Muscle of arm (tissue), 1 donor: ENCODE measurements at regions not wholly inside any gene's neighbourhood (a gene's known extent, or its start where the extent isn't known, plus 50 kb on each side); places are given as distances from the start of the nearest gene placed in this dataset.

Experiments used
- DNase-seq: peaks from one replicate; pipeline ENCODE4 v3.0.0-alpha.2; 2013

DNA sequence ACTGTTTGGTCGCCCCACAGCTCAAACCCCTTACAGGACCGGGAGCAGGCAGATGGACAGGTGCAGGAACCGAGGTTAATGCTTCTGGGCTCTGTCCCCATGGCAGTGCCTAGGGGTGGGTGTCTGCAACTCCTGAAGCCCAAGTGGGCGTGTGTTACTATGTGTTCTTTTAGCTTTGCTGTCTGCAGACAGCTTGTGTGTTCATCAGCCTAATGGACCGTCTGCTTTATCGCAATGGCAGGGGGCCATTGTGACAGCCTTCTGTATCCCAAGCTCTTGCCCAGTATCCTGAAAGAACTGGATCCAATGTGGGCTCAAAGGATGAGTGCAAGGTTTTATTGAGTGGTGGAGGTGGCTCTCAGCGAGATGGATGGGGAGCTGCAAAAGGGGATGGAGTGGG, 266.7 kb downstream of the CSNK1G3 start:
- no peak for DNase-seq

DNA sequence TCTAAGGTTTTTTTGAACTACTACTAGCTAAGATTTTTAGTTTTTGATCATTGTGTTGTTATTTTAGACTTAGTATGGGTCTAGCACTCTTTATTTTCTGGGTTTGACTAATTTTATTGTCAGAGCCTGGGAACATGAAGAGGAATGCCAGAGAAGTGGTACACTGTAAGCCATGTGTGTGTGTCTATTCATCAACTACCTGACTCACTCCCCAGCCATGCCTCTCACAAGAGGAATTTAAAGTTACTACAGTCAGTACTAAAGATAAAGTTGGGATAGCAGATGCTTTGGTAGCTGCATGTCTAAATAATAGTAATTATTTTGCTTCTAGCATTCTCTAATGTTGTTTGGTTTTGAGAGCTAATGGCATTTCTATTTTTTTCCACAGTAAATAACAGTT, 264.8 kb downstream of the CSNK1G3 start:
- no peak for DNase-seq

DNA sequence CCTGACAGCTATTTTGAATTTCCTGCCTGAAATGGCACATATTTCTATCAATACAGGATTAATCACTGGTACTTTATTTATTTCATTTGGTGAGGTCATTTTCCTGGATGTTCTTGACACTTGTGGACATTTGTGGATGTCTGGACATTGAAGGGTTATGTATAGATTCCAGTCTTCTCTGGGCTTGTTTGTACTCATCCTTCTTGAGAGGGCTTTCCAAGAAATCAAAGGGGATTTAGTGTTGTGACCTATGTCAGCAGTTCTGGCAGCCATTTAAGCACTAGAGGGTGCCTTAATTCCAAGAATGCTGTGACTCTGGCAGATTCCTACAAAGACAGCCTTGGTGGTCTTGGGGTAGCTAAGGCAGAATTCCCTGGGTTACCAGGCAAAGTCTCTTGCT, 259.7 kb downstream of the CSNK1G3 start:
- no peak for DNase-seq

DNA sequence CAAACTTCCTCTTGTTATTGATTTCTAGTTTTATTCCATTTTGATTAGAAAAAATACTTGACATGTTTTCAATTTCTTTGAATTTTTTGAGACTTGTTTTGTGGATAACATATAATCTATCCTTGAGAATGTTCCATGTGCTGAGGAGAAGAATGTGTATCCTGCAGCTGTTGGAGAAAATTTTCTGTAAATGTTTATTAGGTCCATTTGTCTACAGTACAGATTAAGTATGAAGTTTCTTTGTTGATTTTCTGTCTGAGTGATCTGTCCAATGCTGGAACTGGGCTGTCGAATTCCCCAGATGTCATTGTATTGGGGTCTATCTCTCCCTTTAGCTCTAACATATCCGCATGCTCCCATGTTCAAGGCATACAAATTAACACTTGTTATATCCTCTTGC, 251.2 kb downstream of the CSNK1G3 start:
- DNase-seq = no peak

DNA sequence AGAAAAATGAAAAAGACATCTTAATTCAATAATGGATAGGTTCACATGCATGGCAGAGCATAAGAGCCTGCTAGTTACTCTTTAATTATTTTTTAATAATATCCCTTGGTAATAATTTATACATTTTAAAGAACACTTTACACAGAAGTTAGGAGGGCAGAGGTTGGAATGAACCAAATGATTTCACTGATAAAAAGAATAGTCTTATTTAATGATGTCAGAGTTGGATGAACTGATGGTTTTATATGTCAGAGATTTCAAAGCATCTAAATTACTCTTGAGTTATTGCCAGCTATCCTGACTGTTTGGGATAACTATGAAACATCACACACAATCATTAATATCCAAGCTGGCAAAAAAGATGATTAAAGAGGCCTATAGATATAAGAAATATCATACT, 244.8 kb downstream of the CSNK1G3 start:
- DNase-seq = no peak

DNA sequence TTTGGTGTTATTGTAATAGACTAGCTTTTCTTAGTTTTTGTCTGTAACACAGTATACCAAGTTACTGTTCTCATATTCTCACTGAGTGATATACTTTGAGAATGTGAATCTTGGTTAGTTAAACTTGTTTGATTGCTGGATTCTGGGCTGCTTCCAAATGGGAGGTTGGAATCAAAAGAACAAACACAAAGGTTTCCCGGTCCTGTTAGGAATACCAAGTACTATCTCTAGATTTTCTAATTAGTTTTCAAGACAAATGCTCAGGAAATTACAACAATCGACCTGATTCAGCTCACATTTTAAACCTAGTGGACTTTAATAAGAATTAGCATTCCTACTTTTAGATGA, 244.3 kb downstream of the CSNK1G3 start:
- no peak for DNase-seq

DNA sequence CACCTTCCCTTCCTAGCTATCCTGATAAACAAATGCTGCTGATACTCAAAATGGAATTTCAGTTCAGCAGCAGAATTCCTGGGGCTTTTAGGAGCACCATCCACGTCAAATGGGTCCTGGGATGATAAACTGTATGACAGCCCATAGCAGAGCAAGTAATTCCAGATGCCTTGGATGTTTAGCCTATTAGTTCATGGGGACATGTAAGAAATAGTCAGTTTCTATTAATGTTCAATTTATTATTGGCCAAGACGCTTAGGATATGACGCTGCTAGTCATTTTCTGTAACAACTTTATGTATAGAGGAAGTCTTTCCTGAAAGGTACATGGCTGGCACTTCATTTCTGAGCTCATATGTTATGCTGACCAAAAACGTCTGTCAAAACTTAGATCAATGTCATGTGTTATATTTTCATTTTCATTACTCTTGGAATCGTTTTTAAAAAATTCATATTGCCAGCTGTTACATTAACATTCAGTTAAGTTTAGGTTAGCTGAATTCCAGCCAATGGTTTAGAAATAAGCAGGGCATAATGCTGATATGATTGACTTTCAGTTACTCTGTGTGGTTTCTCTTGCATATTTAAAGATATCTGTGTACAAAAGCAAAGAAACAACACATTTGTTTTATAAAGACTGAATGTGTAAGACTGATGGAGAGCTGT, 243.8 kb downstream of the CSNK1G3 start:
- DNase-seq = peak; percentile 41

DNA sequence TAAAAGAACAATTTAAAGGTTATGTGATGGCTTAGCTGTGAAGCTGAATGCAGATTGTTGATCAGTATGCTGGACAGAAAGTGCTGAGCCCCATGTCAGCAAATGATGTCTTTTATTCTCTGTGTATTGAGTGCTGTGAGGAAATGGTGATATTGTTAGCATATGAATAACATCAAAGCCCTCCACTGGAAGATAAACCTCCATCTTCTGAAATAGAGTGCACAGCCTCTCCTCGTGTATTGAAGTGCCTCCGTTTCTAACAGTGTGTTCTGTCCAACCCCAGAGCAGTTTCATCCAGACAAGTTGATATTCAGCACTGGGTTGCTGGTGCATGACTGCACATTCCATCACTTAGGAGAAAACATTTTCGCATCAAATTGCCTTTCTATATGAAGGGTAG, 242.9 kb downstream of the CSNK1G3 start:
- DNase-seq = peak; percentile 16

DNA sequence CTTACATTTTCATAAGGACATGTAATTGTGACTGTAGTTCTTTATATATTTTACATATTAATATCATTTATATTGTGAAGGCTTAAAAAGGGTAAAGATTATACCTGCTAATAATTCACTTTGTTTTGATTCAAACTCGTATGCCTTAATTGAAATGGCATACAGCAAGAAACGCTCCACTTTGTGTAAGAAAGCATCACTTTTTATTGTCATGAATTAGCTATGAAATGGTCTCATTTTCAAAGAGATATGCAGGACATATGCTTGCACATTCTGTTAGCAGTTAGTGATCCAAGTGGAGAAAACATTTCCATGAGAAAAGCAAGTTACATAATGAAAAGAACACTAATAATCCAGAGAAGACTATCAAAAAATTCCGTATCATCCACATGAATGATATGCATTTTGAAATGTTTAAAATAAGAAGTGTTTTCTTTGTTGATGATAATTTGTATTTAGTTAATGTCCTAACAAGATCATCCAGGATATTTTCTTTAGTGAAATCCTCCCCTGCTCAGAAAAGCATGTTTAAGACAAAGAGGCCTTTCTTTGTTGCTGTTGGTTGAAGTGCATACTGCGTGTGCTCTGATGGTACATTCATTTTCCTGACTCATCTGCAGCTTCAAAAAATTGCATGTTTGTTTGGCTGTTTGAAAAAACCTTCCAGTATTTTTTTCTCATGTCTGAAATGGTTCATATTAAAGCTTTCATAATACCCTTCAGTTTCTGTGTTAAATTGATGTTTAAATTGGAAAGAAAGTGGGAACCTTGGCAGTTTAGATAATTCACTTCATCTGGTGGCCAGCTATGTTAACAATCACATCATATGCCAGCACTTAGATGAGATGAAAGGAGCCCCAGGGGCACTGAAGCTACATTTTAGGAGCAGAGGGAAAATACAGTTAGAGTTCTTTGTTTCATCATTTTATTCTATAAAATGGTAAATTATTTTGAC, 242.2 kb downstream of the CSNK1G3 start:
- DNase-seq = no peak

DNA sequence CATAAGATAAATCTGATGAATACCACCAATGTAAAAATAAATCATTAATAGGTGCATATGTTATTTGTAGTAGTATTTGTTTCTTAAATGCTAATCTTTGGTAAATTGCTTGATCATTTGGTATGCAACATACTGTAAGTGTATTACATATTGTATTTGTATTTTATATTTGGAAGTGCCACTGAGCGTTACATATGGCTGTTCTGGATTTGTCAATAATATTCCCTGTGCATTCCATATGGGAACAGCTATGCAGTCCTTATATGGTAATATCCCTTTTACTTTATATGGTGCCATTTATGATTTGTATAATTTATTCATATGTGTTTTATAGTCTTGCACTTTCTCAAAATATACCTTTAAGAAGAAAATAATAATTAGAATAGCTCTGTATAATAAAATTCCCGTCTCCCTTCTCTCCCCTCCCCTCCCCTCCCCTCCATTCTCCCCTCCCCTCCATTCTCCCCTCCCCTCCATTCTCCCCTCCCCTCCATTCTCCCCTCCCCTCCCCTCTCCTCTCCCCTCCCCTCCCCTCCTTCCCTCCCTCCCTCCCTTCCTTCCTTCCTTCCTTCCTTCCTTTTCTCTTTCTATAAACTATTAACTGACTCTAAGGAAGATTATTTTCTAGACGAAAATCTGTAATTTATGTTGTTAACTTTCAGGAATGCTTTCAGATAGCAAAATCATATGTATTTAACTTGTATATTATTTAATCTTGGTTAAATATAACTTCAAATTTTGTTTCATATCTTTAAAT, 241.4 kb downstream of the CSNK1G3 start:
- no peak for DNase-seq

DNA sequence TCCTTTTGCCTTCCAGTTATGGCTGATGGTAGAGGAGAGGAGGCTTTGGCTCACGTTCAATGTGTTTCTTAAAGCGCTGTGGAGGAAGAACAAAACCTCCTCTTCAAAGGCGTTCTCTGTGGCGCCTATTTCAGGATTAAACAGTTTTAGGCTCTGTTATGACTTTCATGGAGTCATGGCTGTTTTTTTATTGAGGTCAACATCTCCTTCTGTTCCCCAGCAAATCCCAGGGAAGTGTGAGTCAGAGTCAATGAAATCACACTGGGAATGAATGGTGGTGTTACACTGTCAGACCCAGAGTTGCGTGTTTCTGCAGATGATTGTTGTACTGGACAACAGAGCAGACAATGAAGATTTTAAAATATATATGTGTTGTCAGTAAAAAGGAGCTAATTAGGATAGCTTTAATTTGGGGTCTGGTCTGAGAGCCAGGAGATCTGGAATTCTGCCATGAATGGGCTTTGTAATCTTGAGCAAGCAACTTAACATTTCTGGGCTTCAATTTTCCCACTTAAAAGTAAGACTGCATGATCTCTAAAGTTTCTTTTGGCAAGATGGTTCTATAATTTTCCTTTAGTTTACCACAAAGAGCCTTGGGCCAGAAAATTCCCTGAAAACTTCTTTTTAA, 240.7 kb downstream of the CSNK1G3 start:
- no peak for DNase-seq

DNA sequence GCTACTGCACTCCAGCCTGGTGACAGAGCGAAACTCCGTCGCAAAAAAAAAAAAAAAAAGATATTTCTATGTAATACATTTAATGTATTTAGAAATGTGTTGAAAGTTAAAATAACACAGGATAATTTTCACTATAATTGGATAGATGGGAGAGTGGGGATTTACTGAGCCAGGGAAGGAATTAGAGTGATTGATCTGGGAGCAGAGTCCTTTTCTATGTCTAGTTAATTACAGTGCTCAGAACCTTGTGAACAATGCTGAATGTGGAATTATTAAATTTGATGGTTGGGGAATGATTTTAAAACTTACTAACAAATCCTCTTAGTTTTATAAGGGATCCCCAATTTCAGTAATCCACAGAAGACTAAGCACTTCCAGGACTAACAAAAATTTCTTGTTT, 239.7 kb downstream of the CSNK1G3 start:
- no peak for DNase-seq

DNA sequence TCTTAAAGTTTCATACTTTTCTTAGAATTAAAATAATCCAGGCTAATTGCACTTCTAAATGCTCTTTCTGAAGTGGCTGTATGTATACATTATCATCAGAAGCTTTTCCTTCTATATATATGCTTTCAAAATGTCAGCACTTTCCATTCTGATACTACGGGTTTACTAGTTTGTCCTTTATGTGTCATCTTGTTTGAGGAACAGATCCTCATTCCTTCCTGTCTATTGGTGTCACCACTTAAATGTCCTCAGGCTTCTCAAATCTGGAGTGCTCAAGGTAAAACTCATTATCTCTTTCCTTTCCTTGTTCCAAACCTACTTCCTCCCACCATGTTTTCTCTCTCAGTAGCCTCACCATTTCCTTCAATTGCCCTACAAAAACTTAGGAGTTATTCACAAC, 236.3 kb downstream of the CSNK1G3 start:
- no peak for DNase-seq

DNA sequence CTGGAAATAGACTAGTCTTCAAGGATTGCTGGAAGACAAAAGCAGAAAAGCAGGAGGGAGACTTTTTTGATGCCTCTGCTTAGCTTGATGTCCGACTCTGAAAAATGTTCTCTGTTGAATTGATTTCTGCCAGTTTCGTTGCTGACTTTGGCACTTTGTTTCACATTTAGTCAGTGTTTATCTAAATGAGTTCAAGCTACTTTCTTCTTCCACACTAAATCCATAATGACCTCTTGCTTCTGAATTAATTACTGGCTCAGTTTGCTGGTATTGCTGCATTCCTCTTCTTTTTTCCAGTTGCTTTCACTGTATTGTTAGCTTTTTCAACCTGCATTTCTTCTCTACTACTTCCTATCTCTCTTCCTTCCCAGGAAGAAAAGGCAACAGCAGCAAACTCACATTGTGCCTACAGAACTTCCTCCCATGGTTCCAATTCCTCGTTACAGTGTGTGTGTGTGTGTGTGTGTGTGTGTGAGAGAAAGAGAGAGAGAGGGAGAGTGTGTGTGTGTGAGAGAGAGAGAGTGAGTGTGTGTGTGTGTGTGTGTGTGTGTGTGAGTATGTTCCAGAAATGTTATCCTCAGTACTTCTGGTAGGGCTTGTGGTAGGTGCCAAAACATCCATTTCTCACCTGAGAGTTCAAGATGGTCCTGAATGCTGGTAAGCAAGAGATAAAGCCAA, 234.8 kb downstream of the CSNK1G3 start:
- DNase-seq = no peak

DNA sequence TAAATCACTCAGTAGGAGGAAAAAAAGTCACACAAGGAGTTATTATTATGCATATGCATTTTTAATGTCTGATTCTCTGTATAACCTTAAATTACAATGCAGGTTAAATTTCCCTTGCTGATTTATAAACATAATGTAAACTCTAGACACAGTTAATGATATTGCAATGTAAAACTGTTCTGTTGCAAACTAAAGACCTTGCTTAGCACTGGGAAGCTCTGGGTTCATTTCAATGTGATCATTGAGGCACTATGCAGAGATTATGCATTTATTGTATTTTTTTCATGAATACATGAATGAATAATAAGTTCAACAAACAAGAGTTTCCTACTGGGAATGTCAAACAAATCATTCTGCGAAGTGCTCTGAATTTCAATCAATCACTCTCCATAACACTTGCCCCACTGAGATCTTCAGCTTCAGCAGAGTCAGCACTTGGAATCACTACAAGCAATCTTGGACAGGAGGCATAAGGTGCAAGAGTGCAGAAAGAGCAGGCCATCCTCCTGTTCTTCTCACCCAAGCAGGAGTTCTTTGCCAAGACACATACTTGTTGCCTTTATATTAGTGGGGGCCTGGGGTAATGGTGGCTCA, 232.1 kb downstream of the CSNK1G3 start:
- no peak for DNase-seq

DNA sequence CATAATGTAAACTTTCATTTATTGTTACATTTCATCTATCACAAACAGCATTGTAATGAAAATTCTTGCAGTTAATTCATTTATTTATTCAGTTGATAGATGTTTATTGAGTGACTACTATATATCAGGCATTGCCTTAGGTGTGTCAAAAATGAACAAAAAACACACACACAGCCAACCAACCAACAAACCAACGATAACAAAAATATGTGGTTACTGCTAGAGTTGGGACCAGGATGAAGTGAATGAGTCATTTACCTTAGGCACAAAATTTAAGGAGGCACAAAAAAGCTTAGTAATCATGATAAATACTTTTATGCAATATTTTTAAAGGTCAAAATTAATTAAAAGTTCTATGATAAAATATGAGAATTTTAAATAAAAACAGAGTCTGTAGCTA, 223.4 kb downstream of the CSNK1G3 start:
- no peak for DNase-seq

DNA sequence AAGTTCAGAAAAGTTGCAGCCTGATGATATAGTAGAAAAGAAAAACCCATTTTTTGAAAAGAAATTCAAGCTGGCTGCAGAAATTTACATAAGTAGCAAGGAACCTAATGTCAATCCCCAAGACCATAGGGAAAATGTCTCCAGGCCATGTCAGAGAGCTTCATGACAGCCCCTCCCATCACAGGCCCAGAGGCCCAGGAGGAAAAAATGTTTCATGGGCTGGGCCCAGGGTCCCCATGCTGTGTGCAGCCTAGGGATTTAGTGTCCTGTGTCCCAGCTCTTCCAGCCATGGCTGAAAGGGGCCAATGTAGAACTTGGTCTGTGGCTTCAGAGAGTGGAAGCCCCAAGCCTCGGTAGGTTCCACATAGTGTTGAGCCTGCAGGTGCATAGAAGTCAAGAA, 220.3 kb downstream of the CSNK1G3 start:
- no peak for DNase-seq

DNA sequence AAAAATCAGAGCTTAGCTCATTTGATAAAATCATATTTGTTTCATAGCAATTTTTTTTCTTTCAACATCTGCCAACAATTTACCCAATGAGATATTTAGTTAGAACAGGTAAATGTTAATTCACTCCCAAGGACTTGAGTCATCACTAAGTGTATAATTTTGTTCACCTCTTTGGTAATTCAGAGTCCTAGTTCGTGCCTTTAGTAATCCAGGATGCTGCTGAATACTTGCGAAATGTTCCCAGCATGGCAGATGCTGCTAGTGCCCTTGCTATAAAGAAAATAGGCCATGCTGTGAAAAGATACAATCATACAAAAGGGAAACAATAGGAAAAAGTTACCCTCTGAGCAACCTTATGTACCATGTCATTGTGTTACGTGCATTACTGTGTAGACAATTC, 210.5 kb downstream of the CSNK1G3 start:
- no peak for DNase-seq

DNA sequence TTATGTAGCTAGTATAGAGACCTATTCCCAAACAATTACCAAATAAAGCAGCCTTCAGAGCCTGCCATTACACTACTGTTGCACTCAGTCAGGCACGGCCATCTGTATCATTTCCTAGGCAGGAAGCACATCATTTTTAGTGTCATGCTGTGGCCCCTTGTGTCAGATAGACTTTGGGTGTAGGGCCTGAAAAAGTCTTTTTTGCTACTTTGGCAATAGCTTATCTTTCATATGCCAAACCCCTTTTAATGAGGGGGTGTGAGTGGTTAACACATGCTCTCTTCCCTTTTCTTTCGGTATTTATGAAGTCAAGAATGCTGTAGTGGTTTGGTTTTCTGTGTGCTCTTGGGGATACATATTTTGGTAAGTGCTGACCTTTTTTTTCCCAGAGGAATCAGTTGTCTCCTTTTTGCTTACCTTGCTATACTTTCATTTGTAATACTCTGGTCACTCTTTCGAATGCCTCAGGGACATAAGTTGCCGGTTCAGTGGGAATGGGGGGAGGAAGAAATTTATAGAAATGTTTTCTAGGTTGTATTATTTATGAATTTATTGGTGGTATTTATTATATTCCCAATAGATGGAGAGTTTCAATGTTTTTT, 209.8 kb downstream of the CSNK1G3 start:
- no peak for DNase-seq

DNA sequence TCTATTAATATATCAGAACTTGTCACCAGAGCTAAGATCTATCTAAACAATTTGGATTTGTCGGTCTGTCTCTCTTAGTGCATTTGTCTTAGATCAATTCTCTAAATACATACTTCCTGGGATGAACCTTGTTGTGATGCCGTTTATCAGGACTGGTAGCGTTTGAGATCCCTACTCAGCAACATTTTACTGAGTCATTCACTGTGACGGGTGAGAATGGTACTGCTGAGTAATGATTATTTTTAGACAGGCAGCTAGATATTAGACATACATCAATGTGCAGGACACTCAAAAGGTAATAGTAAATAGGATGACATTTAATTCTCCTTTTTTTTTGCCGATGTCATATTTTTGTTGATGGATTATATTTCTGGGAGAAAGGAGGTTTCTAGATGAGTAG, 209.0 kb downstream of the CSNK1G3 start:
- DNase-seq = no peak

DNA sequence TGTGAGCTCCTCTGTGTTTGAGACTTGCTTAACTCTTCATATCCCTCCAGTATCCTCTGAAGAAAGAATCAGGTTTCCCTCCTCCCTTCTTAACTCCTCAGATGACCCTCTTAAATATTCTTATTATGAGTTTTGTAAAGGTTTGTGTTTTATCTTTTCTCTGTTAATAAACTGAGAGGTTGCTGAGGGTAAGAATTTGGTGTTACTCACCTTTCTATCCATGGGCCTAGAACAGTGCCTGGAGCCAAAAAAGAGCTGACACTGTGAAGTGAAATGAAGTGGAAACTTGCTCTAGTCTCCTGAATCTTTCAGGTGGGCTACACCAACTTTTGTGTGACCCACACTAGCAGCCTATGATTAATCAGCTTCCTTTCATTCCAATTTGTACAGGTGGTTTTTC, 208.4 kb downstream of the CSNK1G3 start:
- DNase-seq = no peak
